Gastroesophageal sphincter (tissue), 3 donors: ENCODE measurements at regions not wholly inside any gene's neighbourhood (a gene's known extent, or its start where the extent isn't known, plus 50 kb on each side); places are given as distances from the start of the nearest gene placed in this dataset.

Experiments
- POLR2A ChIP-seq, 2 donors: fragments of 450-650 bp; IDR thresholded peaks; one replicate each; pipeline ENCODE4 v1.6.1; 2017; ENCODE audit warnings: antibody characterized with exemption in 2 of 2, mild to moderate bottlenecking in 2 of 2, moderate library complexity in 1 of 2
- TF ChIP-seq, protein P1 (sequence below), 4 experiments: fragments of 200-600 bp in 2 of 4; fragments of 450-650 bp in 2 of 4; sonication (generic) in 1 of 4; IDR thresholded peaks; one replicate each; pipeline ENCODE4 v1.5.1; 2017 to 2019; ENCODE audit warnings: antibody characterized with exemption in 4 of 4, mild to moderate bottlenecking in 2 of 4, moderate library complexity in 2 of 4

DNA sequence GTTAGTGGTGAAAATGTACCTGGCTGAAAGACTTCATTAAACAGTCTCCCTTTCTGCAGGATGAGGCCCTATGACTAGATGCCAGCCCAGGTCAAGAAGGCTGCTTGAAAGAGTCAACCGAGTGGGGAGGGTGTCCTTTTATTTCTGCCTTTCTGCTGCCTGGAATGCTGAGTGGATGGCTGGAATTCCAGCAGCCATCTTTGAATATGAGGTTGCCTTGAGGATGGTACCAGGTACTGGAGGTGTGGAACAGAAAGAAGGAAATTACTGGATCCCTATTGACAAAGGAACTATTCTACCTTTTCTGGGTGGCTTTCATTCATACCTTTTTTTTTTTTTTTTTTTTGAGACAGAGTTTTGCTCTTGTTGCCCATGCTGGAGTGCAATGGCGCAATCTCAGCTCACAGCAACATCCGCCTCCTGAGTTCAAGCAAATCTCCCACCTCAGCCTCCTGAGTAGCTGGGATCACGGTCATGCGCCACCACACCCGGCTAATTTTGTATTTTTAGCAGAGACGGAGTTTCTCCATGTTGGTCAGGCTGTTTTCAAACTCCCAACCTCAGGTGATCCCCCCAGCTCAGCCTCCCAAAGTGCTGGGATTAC lies 89.5 kb upstream of the SLC22A11 start:
- TF ChIP-seq POLR2A (IDR thresholded peaks at IDR 0.05), result no peak
- TF ChIP-seq, protein P1, sequence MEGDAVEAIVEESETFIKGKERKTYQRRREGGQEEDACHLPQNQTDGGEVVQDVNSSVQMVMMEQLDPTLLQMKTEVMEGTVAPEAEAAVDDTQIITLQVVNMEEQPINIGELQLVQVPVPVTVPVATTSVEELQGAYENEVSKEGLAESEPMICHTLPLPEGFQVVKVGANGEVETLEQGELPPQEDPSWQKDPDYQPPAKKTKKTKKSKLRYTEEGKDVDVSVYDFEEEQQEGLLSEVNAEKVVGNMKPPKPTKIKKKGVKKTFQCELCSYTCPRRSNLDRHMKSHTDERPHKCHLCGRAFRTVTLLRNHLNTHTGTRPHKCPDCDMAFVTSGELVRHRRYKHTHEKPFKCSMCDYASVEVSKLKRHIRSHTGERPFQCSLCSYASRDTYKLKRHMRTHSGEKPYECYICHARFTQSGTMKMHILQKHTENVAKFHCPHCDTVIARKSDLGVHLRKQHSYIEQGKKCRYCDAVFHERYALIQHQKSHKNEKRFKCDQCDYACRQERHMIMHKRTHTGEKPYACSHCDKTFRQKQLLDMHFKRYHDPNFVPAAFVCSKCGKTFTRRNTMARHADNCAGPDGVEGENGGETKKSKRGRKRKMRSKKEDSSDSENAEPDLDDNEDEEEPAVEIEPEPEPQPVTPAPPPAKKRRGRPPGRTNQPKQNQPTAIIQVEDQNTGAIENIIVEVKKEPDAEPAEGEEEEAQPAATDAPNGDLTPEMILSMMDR (IDR thresholded peaks at IDR 0.05), result no peak
